HG02610 (cell line): ENCODE measurements at regions not wholly inside any gene's neighbourhood (a gene's known extent, or its start where the extent isn't known, plus 50 kb on each side); places are given as distances from the start of the nearest gene placed in this dataset.

Experiments used
- ATAC-seq: cut with Tn5 transposase; IDR thresholded peaks from one replicate; pipeline ENCODE4 v1.9.1; 2021; ENCODE audit warnings: mild to moderate bottlenecking, moderate library complexity; ENCODE audit not compliant: unreplicated experiment

DNA sequence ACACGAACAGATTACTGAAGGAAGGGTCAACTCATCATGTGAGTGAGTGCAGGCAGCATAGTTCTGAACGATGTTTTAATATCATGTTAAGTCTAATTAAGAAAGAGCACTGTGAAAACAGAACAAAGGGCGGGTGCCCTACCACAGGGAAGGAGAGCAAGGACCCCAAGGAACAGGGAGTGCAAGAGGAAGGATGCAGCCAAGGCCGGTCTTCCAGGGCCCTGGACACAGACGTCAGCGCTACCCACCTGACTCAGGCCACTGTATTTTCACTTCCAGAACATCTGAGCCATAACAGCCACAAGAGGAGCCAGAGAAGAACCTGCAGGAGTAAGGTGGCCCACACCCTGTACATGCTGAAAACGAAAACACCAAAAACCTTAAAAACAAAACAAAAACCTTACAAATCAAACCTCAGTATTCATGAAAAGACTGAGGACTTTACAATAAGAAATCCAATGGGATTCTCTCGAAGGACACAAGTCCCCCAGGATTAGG, 506.1 kb upstream of the AKR1E2 start:
- ATAC-seq, result no peak

DNA sequence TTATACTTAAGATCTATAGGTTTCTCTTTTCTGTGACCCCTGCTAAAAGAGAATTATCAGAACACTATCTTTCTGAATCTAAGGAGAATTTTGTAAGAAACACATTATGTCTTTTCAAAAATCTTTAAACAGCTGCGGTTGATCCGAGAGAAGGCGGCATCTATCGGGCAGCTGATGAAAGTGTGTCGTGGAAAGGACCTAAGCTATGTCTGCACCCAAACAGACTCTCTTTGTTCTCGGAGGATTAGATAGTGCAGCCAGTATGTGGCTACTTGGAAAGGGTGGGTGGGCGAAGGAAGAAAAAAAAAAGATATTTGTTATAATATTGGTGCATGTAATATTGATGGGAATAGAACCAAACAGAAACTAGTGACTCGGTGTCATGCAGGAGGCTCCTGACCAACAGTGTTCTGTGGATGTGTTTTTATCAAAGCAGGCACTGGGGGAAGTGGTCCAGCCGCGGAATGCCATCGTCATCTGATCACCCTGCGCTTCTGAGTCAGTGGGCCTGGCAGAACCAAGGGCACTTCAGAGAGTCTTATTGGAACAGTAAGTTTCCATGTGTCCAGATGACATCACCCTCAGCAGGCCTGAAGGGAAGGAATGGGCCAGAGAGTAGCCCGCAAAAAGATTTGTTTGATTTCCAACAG, 509.7 kb upstream of the AKR1E2 start:
- no peak for ATAC-seq

DNA sequence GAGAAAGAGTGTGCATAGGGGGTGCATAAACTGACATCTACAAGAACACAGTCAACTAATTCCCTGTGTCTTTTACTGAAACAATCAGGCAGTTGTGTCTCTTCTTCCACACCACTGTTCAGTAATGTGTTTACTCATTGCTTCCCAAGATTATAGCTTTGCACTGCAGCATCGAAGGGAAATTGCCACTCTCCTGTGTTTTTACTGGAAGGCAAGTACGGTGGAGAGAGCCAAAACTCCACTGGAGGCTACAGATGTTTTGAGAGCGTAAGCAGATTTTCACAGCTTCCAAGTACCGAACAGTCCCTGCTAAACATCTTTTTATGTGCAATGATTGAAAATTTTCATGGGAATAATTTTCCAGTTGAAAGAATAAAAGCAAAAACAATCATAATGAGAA, 510.5 kb upstream of the AKR1E2 start:
- ATAC-seq, result no peak

DNA sequence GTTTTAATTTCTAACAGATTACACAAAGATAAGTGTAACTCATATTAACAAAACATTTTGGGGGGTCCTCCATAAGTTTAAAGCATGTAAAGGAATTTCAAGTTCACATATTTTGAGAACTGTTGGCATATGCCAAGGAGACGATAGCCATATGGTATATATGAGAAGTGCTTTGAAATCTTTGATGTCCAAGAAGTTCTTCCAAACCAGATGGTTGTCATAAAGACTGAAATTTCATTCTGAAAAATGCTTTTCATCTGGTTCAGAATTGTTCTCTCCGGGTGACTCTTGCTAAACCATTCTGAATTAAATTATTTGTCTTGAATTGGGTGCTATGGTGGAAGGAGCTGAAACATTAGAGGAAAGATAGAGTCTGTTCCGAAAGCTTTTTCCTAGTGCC, 513.0 kb upstream of the AKR1E2 start:
- ATAC-seq, result no peak

DNA sequence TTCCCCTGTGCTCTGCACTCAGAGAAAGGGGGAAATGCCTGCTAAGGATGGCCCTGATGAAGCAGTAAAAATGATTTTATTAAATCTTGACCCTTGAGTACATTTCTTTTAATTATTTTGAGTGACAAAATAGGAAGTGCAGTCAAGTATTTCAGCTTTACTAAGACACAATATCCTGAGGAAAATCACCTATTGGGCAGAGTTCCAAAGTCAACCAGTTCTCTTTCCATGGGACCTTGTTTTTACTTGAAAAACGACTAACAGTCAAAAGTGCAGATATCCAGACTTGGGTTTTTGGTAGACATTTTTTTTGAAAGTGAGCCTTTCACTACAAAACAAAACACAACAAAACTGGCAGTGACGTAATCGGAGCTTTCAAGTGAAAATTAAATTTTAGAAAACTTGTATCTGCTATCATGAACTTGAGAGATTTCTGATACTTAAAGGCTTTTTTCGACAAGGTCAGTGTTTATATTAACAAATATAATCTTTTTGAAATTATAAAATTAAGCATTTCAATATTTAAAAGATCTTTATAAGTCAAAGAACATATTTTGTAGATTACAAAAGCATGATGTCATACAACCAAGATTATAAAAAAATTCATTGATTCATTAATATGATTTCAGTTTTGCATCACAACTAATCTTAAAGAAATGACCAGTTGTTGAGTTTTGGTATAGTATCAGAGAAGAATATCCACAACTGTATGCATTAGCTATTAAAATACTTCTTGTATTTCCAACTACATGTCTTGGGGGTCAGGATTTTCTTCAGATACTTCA, 513.8 kb upstream of the AKR1E2 start:
- no peak for ATAC-seq

DNA sequence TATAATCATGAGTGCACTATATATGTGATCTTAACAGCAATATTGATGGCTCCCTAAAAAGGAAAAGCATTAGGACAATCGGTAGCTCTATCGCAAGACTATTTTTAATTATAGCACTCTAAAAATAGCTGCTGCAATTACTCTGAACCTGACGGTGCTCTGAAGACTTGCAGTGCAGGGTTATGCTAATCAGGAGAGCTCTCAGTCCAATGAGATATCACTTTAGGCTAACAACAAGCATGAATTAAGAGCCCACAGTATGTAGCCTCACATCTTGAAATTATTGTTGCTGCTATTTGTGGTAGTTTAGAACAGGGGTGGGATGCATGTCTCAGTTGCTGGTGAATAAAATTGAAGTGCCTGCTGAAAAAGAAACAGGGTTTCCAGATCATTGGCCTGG, 515.8 kb upstream of the AKR1E2 start:
- ATAC-seq, result no peak

DNA sequence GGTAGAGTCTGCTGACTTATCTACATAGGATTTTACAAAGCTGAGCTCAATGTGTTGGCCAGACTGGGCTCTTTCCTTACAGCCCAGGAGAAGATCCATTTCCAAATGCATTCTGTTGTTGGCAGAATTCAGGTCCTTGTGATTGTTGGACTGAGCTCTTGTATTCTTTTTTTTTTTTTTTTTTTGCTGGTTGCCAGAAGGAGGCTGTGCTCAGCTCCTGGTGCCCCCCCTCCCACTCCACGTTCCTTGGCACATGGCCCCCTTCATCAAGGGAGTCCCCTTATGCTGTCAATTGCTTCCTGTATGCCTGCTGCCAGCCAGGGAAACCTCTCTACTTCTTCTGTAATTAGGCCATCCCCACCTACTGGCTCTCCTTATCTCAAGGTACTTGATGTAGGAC, 518.1 kb upstream of the AKR1E2 start:
- ATAC-seq, result no peak

DNA sequence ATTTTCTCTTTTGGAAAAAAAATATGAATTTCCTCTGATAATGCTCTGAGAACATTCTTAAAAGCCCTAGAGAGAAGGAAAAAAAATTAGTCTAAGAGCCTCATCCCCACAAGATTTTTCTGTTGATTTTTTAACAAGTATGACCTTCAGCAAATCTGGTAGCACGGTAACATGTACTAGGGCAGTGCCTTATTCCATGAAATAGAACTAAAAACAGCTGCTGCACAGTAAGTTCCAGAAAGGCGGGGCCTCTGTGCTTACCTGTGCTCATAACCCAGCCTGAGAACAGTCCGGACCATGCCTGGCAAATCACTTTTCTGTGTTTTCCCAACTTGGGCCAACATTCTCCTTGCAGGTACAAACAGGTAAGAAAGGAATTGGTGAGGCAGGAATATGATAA, 519.1 kb upstream of the AKR1E2 start:
- no peak for ATAC-seq

DNA sequence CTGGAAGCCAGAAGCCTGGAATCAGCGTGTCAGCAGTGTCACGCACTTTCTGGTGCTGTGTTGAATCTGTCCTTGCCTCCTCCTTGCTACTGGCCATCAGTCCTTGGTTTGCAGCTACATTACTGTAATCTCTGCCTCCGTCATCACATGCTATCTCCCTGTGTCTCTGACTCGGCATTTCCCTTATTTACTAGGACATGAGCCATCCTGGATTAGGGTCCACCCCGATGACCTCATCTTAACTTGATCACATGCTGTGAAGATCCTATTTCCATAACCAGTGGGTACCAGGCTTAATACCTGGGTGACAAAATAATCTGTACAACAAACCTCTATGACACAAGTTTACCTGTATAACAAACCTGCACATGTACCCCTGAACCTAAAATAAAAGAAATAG, 518.0 kb upstream of the KLF6 start:
- no peak for ATAC-seq

DNA sequence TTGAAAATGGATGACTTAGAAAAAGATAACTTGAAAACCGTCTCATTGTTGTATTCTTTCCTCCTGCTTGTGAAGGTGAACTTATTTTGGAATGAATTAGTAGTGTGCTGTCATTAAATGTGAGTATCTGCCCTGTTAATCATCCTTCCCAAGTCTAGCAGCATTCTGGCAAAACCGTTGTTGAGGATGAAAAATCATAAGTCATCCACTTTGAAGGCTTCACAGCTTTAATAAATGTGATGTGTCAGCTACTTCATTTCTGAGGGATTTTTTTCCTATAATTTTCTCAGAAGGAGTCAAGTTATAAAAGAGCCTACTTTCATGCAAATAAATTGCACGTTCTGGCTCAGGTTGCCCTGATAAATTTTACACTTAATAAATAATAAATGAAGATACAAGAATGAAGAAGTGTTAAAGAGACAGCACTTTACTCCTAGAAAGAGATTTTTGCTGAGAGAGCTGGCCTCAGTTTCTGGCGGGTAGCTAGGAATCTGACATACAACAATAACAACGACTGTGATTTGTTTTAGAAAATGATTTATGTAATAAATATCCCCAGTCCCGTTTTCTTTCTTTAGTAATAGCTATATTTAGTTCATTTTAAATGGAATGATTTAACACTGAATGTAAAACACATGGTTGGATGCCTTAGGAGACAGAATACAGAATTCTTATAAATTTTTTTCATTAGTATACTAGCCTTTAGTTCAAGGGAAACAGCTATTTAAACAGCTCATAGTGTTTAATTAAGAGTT, 516.5 kb upstream of the KLF6 start:
- no peak for ATAC-seq

DNA sequence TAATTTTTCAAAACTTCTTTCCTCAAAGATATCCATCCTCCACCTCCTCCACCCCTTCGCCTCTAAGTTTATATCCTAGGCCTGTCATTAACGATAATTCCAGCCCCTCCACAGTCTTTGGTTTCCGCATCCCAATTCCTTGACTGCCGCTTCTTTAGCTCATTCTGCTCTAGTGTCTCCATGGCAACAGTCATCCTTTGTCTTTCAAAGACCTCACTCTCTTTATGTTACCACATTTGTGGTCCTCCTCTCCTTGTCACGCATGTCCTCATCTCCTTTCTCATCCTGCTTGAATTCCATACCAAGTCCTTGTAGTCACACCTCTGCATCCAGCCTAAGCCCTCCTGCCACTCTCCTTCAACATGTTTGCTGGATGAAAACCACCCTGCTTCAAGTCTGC, 511.2 kb upstream of the KLF6 start:
- ATAC-seq, result no peak

DNA sequence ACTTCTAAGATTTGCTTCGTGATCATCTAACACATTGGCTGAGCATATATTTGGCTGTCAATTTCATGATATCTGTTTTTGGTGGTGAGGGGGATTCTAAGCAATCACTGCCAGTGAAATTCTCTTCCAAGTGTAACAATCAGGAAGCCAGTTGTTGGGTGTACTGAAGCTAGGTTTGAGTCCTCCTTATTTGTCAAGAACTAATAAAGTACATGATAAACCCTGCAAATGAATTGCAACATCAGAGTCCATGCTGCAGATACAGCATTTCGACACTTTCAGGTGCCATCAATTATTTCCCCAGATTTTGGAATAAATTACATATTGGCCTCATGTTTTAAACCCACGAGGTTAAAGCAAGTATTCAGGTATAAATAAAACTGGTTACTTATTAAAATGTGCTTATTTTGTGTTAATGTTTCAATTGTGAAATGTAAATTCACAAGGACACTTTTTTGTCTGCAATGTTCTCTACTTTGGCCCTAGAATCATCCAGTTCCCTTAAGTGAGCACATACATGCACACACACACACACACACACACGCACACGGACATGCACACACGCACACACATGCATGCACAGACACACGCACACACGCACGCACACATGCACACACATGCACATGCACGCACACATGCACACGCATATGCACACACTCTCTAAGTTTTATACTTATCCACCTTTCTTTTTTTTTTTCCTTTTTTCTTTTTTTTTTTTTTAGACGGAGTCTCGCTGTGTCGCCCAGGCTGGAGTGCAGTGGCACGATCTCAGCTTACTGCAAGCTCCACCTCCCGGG, 510.2 kb upstream of the KLF6 start:
- ATAC-seq, result no peak

DNA sequence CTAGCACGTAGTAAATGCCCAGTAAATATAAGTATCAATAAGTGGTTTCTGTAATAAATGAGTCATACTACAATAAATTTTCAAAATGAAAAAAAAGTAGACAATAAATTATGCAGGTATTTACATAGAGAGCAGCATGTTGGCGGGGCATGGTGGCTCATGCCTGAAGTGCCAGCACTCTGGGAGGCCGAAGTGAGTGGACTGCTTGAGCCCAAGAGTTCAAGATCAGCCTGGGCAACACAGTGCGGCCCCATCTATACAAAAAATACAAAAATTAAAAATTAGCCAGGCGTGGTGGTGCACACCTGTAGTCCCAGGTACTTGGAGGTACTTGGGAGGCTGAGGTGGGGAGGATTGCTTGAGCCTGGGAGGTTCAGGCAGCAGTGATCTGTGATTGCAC, 509.3 kb upstream of the KLF6 start:
- no peak for ATAC-seq

DNA sequence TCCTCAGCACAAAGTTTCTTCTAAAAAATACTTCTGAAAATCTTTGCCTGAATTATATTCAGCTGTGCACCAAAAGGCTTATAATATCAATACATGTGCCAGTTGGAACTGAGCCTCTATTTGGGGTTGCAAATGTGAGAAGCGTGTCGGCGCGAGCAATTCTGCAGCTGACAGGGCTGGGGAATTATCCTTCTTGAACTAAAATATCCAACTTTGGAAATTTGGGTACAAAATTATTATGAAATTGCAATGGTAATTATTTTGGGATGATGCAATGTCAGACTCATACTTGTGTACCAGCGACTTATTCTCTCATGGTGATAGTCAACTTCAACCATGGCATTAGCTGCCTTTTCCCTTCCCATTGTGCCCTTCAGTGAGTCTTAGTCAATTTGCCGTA, 507.0 kb upstream of the KLF6 start:
- ATAC-seq, result no peak

DNA sequence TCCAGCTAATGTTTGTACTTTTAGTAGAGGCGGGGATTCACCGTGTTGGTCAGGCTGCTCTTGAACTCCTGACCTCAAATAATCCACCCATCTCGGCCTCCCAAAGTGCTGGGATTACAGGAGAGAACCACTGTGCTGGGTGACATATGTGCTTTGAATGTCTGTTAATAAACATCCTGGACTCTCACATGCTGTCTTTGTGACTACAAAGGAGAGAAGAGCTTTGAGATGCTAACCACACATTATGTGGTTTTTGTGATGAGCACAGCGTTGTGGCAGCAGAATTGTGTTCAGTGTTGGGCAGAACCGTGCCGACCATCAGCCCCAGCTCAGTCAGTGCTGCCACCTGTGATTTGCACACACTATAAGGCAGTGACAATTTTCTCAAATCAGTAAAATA, 500.1 kb upstream of the KLF6 start:
- ATAC-seq, result no peak

DNA sequence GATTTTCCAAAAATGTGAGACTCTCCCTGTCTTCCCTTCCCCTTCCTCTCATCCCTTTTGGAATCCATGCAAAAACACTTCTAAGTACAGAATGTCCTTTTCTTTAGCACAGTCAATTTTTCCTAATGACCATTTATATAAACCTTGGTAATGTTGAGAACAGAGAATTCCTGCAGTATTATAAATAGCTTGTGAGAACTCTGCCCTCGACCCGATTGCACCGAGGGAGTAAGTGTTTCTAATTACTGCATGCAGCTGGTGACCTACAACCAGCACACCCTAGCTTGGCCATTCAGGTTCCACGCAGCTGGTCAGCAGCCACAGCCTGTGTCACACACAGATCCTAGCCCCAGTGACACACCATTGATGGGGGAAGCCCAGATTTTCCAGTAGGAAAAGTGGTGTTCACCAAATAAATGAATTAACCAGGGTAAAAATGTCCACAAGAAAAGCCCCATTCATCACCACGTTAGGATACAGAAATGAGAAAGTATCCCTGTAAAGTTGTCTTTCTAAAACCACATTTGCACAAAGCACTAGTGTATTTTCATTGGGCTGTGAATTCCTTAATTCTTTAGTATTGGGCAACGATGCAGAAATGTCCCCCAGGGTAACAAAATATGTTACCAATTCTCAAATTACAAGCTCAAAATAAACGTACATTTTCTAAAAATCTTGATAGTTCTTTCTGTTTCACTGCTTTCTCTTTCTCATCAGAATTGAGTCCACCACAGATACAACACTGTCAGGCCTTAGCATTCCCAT, 499.0 kb upstream of the KLF6 start:
- no peak for ATAC-seq

DNA sequence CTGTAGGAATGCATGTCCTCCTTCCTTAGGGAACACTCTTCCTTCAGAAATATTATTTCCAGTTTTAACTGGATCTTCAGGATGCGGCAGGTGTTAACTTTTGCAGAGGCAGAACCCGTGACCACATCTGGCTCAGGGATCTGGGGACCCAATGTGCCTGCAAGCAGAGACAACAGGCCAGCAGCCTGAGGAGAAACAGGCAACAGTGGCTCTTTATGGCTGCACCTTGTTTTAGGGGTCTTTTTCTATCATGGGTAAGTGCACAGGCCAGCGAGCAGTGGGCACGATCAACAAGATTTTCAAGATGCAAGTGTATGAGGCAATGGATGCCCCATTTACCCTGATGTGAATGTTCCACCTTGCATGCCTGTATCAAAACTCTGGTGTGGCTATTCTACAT, 497.5 kb upstream of the KLF6 start:
- ATAC-seq, result no peak

DNA sequence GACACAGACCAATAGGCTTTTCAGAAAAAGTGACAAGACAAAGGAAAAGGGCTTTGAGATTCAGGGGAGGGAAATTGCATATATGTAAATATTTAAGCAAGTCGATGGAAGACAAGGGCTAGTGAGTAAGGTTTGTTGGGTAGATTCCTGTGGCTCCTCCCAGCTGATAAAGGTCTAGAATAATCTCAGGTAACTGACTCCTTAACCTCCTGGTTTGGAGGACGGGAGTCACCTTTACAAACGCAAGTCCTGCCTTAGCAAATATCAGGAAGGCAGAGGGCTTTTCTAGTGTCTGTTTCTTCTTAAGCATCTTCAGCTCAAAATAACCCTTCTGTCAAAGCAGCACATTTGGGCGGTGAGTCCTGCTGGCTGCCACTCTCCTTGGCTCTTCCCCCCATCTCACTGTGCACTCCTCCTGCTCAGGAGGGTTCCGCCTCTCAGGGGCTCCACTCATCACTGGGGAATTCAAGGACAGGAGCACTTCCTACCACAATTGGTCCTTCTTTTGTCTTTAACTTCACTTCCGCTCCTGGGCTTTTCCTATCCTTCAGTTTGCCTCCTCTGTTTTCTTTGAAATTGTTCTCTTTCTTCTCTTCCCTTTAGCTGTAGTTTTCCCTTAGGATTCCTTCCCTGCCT, 496.3 kb upstream of the KLF6 start:
- no peak for ATAC-seq

DNA sequence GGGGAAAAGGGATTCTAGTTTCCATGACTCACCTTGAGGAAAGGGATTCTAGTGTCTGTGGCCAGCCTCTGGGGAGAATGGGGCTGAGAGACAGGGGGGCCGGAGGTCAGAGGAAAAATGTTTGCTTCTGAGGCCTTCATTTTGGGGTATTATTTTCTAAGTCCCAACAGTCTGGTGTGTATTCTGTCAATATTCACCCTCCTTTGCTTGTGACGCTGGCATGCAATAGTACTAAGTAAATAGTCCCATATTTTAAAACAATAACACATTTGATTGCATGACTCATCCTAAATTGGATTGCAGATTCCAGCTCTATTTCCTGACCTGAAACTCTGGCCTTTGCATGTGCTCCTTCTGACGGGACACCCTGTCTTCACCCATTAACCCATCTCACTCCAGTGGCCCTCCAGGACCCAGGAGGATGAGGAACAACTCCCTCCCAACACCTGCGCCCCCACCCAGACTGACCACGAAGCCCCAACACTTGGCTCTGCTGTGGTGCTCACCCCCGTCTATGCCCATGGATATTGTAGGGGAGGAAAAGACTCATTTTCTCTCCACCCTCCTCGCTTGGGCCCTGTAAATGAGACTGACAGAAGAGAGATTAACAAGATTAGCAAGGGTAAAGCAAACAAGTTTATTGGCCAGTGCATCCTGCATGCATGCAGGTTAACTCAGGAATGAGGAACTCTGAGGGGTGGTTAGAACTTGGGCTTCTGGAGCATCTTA, 495.6 kb upstream of the KLF6 start:
- no peak for ATAC-seq
